ENCODE measurements at regions not wholly inside any gene's neighbourhood (a gene's known extent, or its start where the extent isn't known, plus 50 kb on each side); places are given as distances from the start of the nearest gene placed in this dataset.

DNA sequence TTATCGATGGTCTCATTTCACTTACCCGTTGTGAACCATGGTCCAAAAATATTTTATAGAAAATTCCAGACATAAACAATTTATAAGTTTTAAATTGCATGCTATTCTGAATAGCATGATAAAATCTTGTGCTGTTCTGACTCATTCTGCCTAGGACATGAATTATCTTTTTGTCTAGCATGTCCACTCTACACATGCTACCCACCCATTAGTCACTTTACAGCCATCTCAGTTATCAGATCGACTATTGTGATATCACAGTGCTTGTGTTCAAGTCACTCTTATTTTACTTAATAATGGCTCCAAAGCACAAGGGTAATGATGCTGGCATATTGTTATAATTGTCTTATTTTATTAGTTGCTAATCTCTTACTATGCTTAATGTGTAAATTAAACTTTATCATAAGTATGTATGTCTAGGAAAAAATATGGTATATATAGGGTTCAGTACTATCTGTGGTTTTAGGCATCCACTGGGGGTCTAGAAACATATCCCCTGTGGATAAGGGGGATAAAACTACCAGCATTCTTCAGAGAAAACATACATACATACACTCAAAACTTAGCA lies 252.0 kb upstream of the HTR1E start:
- TF ChIP-seq, protein P1, sequence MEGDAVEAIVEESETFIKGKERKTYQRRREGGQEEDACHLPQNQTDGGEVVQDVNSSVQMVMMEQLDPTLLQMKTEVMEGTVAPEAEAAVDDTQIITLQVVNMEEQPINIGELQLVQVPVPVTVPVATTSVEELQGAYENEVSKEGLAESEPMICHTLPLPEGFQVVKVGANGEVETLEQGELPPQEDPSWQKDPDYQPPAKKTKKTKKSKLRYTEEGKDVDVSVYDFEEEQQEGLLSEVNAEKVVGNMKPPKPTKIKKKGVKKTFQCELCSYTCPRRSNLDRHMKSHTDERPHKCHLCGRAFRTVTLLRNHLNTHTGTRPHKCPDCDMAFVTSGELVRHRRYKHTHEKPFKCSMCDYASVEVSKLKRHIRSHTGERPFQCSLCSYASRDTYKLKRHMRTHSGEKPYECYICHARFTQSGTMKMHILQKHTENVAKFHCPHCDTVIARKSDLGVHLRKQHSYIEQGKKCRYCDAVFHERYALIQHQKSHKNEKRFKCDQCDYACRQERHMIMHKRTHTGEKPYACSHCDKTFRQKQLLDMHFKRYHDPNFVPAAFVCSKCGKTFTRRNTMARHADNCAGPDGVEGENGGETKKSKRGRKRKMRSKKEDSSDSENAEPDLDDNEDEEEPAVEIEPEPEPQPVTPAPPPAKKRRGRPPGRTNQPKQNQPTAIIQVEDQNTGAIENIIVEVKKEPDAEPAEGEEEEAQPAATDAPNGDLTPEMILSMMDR (IDR thresholded peaks at IDR 0.05): no peak
- no peak for TF ChIP-seq POLR2A (IDR thresholded peaks at IDR 0.05)

Data from right lobe of liver (tissue), 4 donors.